GM13976 (cell line): ENCODE measurements at regions not wholly inside any gene's neighbourhood (a gene's known extent, or its start where the extent isn't known, plus 50 kb on each side); places are given as distances from the start of the nearest gene placed in this dataset.

Experiments used
- DNase-seq: peaks from one replicate; pipeline ENCODE4 v3.0.0; 2012; ENCODE audit warnings: low spot score
- CTCF ChIP-seq: IDR thresholded peaks from 2 replicates; pipeline ENCODE4 v1.5.1; 2012; ENCODE audit warnings: borderline replicate concordance, mild to moderate bottlenecking; ENCODE audit not compliant: insufficient read depth; ENCODE audit errors: extremely low read depth, missing control alignments, control extremely low read depth
- in situ Hi-C: fragments of 300-500 bp; cut with MboI; formaldehyde crosslinking; loops from one replicate; pipeline ENCODE4 v1.12.0; 2022; ENCODE audit warnings: low sequenced_read_pairs, mixed read lengths, inconsistent platforms; ENCODE audit not compliant: unreplicated experiment

- TF ChIP-seq CTCF = no peak
- in situ Hi-C loops = no loop called here
- DNase-seq = no peak
These were observed 186.6 kb upstream of the FGGY start for GRCh38 chr1:59110271-59110670.

- in situ Hi-C loops = no loop called here
- no peak for TF ChIP-seq CTCF
- no peak for DNase-seq
These were observed 182.9 kb upstream of the FGGY start for GRCh38 chr1:59113876-59114457.

- no peak for DNase-seq
- in situ Hi-C loops = no loop called here
- no peak for TF ChIP-seq CTCF
These were observed 181.0 kb upstream of the FGGY start for GRCh38 chr1:59115865-59116264.

- in situ Hi-C loops = no loop called here
- DNase-seq = no peak
- no peak for TF ChIP-seq CTCF
These were observed 179.9 kb upstream of the FGGY start for GRCh38 chr1:59116920-59117542.

- no peak for TF ChIP-seq CTCF
- in situ Hi-C loops = no loop called here
- DNase-seq = no peak
These were observed 174.4 kb upstream of the FGGY start for GRCh38 chr1:59122527-59122926.

- in situ Hi-C loops = no loop called here
- no peak for TF ChIP-seq CTCF
- no peak for DNase-seq
These were observed 173.7 kb upstream of the FGGY start for GRCh38 chr1:59123081-59123681.
